HEK293 (cell line): ENCODE measurements at regions not wholly inside any gene's neighbourhood (a gene's known extent, or its start where the extent isn't known, plus 50 kb on each side); places are given as distances from the start of the nearest gene placed in this dataset.

Experiments
- CTCF ChIA-PET: fragments of 350-600 bp; formaldehyde crosslinking; extraction: SDS; loops from one replicate; lab custom pipeline; 2021; ENCODE audit warnings: antibody characterized with exemption; lab: Yijun Ruan, JAX
- POLR2A ChIA-PET: fragments of 300-600 bp; formaldehyde crosslinking; extraction: SDS; loops from one replicate; lab custom pipeline; 2020; ENCODE audit warnings: antibody characterized with exemption, inconsistent platforms; lab: Yijun Ruan, JAX
- H3K27ac ChIP-seq: fragments of 200-500 bp; sonication (Bioruptor generic); 2 replicates; pipeline ENCODE4 v1.5.1; 2014; ENCODE audit warnings: low read depth, low read length, control low read depth, inconsistent platforms; ENCODE audit errors: extremely low read depth
- H3K36me3 ChIP-seq, 2 experiments: fragments of 200-500 bp in 1 of 2; sonication (Bioruptor generic) in 1 of 2; 1 replicate in 1 of 2; 2 replicates in 1 of 2; pipeline ENCODE4 v1.5.1; 2014 to 2017; ENCODE audit warnings: inconsistent platforms in 2 of 2, low read length in 2 of 2; ENCODE audit not compliant: control insufficient read depth in 2 of 2, insufficient read depth in 1 of 2
- H3K4me1 ChIP-seq: fragments of 200-500 bp; sonication (Bioruptor generic); 2 replicates; pipeline ENCODE4 v1.5.1; 2014; ENCODE audit warnings: mild to moderate bottlenecking, low read length, inconsistent platforms; ENCODE audit not compliant: control insufficient read depth, insufficient read depth
- H3K4me3 ChIP-seq: 2 replicates; pipeline ENCODE4 v1.5.1; 2011; ENCODE audit warnings: low read depth, mild to moderate bottlenecking, control low read depth, low read length, moderate library complexity
- H3K9me3 ChIP-seq: fragments of 200-500 bp; sonication (Bioruptor generic); 2 replicates; pipeline ENCODE4 v1.5.1; 2014; ENCODE audit warnings: low read depth, low read length, inconsistent platforms; ENCODE audit not compliant: control insufficient read depth, insufficient read depth
- BCL11A ChIP-seq: fragments of 450-650 bp; formaldehyde crosslinking; IDR thresholded peaks from 2 replicates; pipeline ENCODE4 v1.5.1; 2016; ENCODE audit warnings: low read depth, missing biosample characterization, missing genetic modification characterization
- GLI4 ChIP-seq: fragments of 450-650 bp; formaldehyde crosslinking; IDR thresholded peaks from 2 replicates; pipeline ENCODE4 v1.5.1; 2016; ENCODE audit warnings: missing biosample characterization, missing genetic modification characterization
- HOXA7 ChIP-seq: sonication (generic); formaldehyde crosslinking; IDR thresholded peaks from 2 replicates; pipeline ENCODE4 v1.8.1; 2022; ENCODE audit warnings: missing genetic modification reagents, borderline replicate concordance
- ZNF157 ChIP-seq: fragments of 450-650 bp; formaldehyde crosslinking; IDR thresholded peaks from 2 replicates; pipeline ENCODE4 v1.5.1; 2016; ENCODE audit warnings: missing biosample characterization, missing genetic modification characterization
- ZNF169 ChIP-seq: fragments of 450-650 bp; formaldehyde crosslinking; IDR thresholded peaks from 2 replicates; pipeline ENCODE4 v1.5.1; 2016; ENCODE audit warnings: missing biosample characterization, missing genetic modification characterization
- ZNF174 ChIP-seq: fragments of 450-650 bp; formaldehyde crosslinking; IDR thresholded peaks from 2 replicates; pipeline ENCODE4 v1.5.0; 2017; ENCODE audit warnings: missing biosample characterization, mild to moderate bottlenecking, missing genetic modification characterization
- ZNF423 ChIP-seq: fragments of 450-650 bp; formaldehyde crosslinking; IDR thresholded peaks from 2 replicates; pipeline ENCODE4 v1.5.1; 2016; ENCODE audit warnings: missing biosample characterization, missing genetic modification characterization
- ZNF510 ChIP-seq: fragments of 450-650 bp; formaldehyde crosslinking; IDR thresholded peaks from 2 replicates; pipeline ENCODE4 v1.5.1; 2018; ENCODE audit warnings: mild to moderate bottlenecking, missing genetic modification characterization, missing biosample characterization; ENCODE audit not compliant: insufficient replicate concordance
- ZNF529 ChIP-seq: fragments of 450-650 bp; formaldehyde crosslinking; IDR thresholded peaks from 2 replicates; pipeline ENCODE4 v1.5.1; 2017; ENCODE audit warnings: missing genetic modification characterization, missing biosample characterization; ENCODE audit not compliant: insufficient replicate concordance
- ZNF571 ChIP-seq: fragments of 450-650 bp; formaldehyde crosslinking; IDR thresholded peaks from 2 replicates; pipeline ENCODE4 v1.5.0; 2017; ENCODE audit warnings: missing biosample characterization, missing genetic modification characterization
- ZNF626 ChIP-seq: fragments of 450-650 bp; sonication (Bioruptor Pico); formaldehyde crosslinking; IDR thresholded peaks from 2 replicates; pipeline ENCODE4 v1.5.1; 2018; ENCODE audit warnings: missing biosample characterization, missing genetic modification characterization, inconsistent platforms
- ZNF629 ChIP-seq: fragments of 450-650 bp; formaldehyde crosslinking; IDR thresholded peaks from 2 replicates; pipeline ENCODE4 v1.5.1; 2017; ENCODE audit warnings: missing biosample characterization, missing genetic modification characterization
- ZNF768 ChIP-seq: fragments of 450-650 bp; formaldehyde crosslinking; IDR thresholded peaks from 2 replicates; pipeline ENCODE4 v1.5.1; 2018; ENCODE audit warnings: missing biosample characterization, mild to moderate bottlenecking, missing genetic modification characterization
- ZNF791 ChIP-seq: fragments of 450-650 bp; formaldehyde crosslinking; IDR thresholded peaks from 2 replicates; pipeline ENCODE4 v1.5.1; 2016; ENCODE audit warnings: missing biosample characterization, missing genetic modification characterization
- TF ChIP-seq, protein P1 (sequence below): fragments of 450-650 bp; formaldehyde crosslinking; IDR thresholded peaks from 2 replicates; pipeline ENCODE4 v1.5.1; 2016; ENCODE audit warnings: missing biosample characterization, missing genetic modification characterization
- TF ChIP-seq, protein P2 (sequence below): fragments of 450-650 bp; formaldehyde crosslinking; IDR thresholded peaks from 2 replicates; pipeline ENCODE4 v1.5.1; 2016; ENCODE audit warnings: missing biosample characterization, missing genetic modification characterization
- TF ChIP-seq, protein P3 (sequence below): fragments of 450-650 bp; formaldehyde crosslinking; IDR thresholded peaks from 2 replicates; pipeline ENCODE4 v1.5.1; 2016; ENCODE audit warnings: missing biosample characterization, missing genetic modification characterization
- TF ChIP-seq, protein P4 (sequence below): fragments of 450-650 bp; formaldehyde crosslinking; IDR thresholded peaks from 2 replicates; pipeline ENCODE4 v1.5.1; 2017; ENCODE audit warnings: missing biosample characterization, missing genetic modification characterization
- TF ChIP-seq, protein P5 (sequence below): fragments of 450-650 bp; formaldehyde crosslinking; IDR thresholded peaks from 2 replicates; pipeline ENCODE4 v1.5.1; 2017; ENCODE audit warnings: missing biosample characterization, missing genetic modification characterization

DNA sequence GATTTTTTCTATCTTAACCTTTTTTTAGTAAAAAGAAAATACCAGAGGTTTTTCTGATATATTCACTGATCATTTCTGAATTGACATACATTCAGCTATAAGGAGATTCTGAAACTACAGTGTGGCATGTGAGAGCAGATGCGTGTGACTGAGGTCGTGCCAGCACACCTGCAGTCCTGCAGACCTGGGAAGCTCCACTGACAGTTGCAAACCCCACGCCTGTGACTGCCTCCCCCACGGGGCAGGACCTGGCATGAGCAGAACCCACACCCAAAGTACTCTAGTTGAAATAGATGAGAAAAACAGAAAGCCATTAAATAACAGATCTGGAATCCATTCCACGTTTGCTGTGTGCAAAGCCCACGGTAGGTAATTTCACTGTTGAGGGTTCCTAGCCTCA, 80.7 kb downstream of the TEX29 start (continued):
- TF ChIP-seq, protein P1, sequence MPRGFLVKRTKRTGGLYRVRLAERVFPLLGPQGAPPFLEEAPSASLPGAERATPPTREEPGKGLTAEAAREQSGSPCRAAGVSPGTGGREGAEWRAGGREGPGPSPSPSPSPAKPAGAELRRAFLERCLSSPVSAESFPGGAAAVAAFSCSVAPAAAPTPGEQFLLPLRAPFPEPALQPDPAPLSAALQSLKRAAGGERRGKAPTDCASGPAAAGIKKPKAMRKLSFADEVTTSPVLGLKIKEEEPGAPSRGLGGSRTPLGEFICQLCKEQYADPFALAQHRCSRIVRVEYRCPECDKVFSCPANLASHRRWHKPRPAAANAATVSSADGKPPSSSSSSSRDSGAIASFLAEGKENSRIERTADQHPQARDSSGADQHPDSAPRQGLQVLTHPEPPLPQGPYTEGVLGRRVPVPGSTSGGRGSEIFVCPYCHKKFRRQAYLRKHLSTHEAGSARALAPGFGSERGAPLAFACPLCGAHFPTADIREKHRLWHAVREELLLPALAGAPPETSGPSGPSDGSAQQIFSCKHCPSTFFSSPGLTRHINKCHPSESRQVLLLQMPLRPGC (tag by site-specific recombination) = no peak
- no peak for TF ChIP-seq ZNF629 (tag by site-specific recombination)
- TF ChIP-seq ZNF510 = no peak

DNA sequence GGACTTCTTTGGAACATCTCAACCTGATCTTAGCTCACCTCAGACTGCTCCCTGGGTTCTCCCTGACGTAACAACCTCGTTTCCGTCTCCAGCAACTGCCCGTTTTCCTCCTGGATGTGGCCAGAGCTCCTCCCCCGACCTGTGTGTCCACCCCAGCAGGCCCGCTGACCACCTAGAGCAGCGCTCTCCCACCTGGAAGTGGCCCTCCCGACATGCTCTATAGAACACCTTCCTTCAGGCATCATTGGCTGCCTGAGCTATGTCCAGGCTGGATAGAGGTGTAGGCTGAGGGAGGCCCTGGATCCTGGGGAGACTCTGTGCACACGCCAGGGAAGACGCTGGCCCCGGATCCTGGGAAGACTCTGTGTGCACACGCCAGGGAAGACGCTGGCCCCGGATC, 81.3 kb downstream of the TEX29 start:
- CTCF ChIA-PET = no interaction called here

More for the DNA sequence above, 81.3 kb downstream of the TEX29 start:
- H3K4me3 ChIP-seq = no peak overlapping the region
- H3K9me3 ChIP-seq = no peaks in the 10 kb centered on the region
- POLR2A ChIA-PET = no interaction called here
- H3K36me3 ChIP-seq = no peaks in the 10 kb centered on the region
- no peak for TF ChIP-seq ZNF626 (tag by site-specific recombination)
- TF ChIP-seq ZNF529 (tag by site-specific recombination) = no peak
- TF ChIP-seq, protein P2, sequence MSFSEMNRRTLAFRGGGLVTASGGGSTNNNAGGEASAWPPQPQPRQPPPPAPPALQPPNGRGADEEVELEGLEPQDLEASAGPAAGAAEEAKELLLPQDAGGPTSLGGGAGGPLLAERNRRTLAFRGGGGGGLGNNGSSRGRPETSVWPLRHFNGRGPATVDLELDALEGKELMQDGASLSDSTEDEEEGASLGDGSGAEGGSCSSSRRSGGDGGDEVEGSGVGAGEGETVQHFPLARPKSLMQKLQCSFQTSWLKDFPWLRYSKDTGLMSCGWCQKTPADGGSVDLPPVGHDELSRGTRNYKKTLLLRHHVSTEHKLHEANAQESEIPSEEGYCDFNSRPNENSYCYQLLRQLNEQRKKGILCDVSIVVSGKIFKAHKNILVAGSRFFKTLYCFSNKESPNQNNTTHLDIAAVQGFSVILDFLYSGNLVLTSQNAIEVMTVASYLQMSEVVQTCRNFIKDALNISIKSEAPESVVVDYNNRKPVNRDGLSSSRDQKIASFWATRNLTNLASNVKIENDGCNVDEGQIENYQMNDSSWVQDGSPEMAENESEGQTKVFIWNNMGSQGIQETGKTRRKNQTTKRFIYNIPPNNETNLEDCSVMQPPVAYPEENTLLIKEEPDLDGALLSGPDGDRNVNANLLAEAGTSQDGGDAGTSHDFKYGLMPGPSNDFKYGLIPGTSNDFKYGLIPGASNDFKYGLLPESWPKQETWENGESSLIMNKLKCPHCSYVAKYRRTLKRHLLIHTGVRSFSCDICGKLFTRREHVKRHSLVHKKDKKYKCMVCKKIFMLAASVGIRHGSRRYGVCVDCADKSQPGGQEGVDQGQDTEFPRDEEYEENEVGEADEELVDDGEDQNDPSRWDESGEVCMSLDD = no peak
- no peak for TF ChIP-seq ZNF768 (tag by site-specific recombination)
- no peak for TF ChIP-seq GLI4 (tag by site-specific recombination)
- TF ChIP-seq, protein P3, sequence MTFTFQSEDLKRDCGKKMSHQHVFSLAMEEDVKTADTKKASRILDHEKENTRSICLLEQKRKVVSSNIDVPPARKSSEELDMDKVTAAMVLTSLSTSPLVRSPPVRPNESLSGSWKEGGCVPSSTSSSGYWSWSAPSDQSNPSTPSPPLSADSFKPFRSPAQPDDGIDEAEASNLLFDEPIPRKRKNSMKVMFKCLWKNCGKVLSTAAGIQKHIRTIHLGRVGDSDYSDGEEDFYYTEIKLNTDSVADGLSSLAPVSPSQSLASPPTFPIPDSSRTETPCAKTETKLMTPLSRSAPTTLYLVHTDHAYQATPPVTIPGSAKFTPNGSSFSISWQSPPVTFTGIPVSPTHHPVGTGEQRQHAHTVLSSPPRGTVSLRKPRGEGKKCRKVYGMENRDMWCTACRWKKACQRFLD = no peak
- TF ChIP-seq ZNF169 = no peak
- no peak for TF ChIP-seq ZNF791 (tag by site-specific recombination)
- no peak for TF ChIP-seq HOXA7 (CRISPR knock-in tag)
- TF ChIP-seq BCL11A (tag by site-specific recombination) = no peak
- TF ChIP-seq ZNF157 (tag by site-specific recombination) = no peak
- TF ChIP-seq ZNF174 = no peak
- TF ChIP-seq, protein P4, sequence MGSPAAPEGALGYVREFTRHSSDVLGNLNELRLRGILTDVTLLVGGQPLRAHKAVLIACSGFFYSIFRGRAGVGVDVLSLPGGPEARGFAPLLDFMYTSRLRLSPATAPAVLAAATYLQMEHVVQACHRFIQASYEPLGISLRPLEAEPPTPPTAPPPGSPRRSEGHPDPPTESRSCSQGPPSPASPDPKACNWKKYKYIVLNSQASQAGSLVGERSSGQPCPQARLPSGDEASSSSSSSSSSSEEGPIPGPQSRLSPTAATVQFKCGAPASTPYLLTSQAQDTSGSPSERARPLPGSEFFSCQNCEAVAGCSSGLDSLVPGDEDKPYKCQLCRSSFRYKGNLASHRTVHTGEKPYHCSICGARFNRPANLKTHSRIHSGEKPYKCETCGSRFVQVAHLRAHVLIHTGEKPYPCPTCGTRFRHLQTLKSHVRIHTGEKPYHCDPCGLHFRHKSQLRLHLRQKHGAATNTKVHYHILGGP (tag by site-specific recombination) = no peak
- TF ChIP-seq ZNF423 (tag by site-specific recombination) = no peak
- TF ChIP-seq, protein P5, sequence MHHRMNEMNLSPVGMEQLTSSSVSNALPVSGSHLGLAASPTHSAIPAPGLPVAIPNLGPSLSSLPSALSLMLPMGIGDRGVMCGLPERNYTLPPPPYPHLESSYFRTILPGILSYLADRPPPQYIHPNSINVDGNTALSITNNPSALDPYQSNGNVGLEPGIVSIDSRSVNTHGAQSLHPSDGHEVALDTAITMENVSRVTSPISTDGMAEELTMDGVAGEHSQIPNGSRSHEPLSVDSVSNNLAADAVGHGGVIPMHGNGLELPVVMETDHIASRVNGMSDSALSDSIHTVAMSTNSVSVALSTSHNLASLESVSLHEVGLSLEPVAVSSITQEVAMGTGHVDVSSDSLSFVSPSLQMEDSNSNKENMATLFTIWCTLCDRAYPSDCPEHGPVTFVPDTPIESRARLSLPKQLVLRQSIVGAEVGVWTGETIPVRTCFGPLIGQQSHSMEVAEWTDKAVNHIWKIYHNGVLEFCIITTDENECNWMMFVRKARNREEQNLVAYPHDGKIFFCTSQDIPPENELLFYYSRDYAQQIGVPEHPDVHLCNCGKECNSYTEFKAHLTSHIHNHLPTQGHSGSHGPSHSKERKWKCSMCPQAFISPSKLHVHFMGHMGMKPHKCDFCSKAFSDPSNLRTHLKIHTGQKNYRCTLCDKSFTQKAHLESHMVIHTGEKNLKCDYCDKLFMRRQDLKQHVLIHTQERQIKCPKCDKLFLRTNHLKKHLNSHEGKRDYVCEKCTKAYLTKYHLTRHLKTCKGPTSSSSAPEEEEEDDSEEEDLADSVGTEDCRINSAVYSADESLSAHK (tag by site-specific recombination) = no peak
- no peak for TF ChIP-seq ZNF571
- H3K4me1 ChIP-seq = no peaks in the 10 kb centered on the region
- H3K27ac ChIP-seq = no peak overlapping the region
